Activated gamma-delta T cell treated with Interleukin-2 at 50 U/mL for 16 hours (primary cell): ENCODE measurements at regions not wholly inside any gene's neighbourhood (a gene's known extent, or its start where the extent isn't known, plus 50 kb on each side); places are given as distances from the start of the nearest gene placed in this dataset.

Experiments
- DNase-seq: peaks from one replicate; pipeline ENCODE4 v3.0.0-alpha.2; 2020

DNA sequence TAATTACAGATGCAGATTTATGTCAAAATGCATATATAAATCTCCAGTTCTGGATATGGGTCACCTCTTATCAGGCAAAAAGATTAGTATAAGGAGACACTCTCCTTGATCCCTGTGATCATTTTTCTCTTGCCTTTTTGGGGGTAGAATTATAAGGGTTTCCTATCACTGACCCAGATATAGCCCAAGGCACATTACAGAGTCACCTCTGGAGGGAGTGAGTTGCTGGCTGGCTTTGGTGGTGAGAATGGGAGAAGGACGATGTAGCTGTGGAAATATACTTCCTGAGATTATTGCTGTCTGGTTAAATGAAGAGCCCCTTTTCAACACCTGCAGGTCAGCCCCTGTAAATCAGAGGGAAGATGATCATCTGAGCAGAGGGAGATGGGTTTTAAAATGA, 418.7 kb downstream of the MTX2 start:
- DNase-seq = no peak

DNA sequence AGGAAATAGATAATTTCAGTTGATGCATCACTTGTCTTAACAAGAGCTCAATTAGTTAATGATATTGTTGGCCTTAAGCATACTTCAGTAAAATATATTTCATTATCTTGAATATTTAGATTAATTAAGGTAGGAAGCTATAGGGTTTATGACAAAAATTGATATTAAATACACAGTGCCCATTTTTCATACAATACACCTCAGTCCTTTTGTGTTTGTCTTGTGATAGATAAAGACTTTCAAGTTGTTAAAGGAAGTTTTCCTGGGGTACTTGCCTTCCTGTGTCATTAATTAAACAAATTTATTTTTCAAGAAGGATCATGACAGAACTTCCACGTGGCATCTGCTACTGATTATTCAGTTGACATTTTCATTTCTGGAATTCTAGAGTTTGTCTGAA, 420.5 kb downstream of the MTX2 start:
- no peak for DNase-seq

DNA sequence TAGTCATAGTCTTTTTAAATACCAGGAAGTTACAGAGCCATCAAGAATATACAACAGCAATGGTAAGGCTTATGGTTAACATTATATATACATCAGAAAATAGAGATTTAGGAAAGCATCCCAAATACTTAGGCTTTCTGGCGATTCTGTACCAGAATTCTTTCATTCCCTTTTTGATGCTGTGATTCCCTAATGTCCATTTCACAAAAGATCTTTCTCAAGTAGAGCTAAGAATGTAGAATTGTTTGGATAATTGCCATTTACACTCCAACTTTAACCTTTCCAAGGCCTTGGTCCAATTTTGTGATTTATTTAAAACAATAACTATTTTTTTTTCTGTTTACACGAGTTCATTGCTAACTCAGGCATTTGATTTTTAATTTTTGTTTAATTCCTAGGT, 422.2 kb downstream of the MTX2 start:
- DNase-seq = no peak

DNA sequence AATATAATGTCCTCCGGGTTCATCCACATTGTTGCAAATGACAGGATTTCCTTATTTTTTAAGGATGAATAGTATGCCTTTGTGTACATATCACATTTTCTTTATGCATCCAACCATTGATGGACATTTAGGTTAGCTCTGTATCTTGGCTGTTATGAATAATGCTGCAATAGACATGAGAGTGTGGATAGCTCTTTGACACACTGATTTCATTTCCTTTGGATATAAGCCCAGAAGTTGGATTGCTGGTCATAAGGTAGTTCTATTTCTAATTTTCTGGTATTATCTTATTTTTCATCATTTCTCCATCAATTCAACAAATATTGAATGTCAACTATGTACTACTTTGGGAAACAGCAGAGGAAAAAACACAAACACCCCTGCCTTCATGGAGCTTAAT, 423.3 kb downstream of the MTX2 start:
- no peak for DNase-seq

DNA sequence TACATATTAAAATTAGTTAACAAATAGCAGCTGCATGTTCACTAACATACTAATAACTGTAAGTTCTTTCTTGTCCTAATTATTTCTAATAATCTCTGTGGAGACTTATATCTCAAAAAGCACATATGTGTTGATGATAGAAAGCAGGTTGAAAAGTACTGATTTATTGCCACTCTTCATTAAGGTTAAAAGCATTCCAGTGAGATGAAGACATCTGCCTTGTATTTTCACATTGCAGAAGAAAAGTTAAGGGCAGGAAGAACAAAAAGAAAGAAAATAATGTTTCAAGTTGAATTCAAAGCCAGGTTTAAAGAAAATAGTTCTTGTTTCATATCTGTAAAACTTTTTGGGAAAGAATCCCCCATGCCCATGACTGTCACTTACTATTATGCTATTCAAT, 429.9 kb downstream of the MTX2 start:
- no peak for DNase-seq

DNA sequence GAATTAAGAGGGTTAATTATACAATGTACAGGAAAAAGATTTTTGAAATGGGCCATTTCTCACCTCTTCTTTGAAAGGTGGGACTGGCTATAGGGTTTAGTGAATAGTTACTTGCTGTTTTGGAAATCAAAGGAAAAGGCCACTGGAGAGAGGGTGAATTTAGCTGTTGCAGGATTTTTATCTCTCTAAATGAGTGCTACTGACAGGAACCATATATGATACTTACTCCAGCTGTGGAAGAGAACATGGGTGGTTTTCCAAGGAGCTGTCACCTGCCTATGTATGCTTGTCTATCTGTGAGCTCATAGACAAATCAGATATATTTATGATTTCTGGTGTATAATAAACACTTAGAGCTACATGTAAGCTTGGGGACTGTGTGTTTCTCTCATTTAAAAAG, 430.4 kb downstream of the MTX2 start:
- no peak for DNase-seq

DNA sequence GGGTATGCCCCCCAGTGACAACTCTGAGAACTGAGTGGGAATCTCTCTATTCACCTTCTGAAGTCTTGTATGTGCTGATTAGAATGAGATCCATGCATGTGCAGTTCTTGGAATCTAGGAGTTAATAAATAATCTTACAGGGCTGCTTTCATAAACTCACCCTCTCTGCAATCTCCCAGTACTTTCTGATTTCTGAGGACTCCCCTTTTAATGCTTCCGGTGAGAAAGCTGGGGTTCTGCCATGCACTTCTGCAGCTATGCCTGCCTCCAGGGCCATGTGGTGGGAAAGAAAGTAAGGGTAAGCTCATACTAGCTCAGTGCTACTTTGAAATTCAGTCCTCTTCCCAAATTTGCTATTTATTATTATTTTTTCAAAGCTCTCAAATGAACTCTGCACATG, 432.9 kb downstream of the MTX2 start:
- no peak for DNase-seq

DNA sequence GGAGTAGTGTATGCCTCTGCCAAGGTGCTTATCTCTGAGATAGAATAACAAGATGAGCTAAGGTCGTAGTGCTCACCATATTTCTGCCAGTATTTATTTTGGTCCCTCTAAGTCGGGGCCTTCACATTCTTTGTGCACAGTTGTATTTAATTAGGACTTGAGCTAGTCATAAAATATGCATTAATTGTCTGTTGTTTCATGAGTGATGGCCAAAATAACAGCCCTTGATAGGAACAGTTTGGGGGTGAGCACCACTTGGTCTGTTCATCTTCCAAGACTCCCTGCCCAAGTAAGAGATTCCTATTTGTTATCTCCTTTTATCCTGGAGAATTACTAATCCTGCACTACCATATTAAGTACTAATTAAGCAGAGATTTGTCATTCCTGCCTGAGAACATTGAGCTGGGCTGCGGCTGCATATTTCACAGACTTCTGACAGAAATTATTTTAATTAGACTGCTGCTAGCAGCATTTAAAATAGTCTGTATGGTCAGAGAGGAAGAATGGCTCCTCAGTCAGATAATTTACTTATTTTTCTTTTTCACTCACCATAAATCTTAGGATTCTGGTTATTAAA, 435.1 kb downstream of the MTX2 start:
- no peak for DNase-seq

DNA sequence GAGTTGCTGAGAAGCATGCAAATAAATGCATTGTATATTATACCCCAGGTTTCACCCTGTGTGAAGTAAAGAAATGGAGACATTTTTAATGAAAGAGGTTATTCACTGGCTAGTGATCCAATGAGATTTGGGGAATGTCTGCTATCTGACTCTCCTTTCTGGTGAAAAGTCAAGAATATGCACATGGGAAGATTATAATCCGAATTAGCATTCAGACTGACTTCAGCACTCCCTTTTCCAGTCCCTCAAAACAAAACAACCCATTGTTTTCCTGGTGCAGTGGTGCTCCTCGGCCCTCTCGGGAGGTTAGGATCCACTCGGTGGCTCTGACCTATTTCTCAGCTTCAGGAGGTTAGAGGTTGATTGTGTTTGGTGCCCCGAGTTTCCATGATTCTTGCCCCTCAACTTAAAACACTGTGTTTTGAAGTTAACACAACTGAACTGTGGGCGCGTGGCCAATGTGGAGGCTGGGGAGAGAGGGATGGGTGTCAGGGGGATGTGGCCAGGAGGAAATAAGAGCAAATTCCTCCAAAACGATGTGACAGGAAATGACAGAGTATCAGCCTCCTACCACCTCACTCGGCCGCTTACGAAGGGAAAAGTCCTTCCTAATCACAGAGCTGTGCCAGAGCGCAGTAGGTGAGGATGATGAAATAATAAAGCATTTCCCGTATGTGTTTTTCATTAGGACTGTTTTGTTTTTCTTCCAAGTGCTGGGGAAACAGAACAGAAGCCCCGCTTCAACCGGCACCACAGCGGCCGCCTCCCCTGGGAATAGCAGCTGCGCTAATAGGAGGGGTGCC, 440.1 kb downstream of the MTX2 start:
- DNase-seq = no peak

DNA sequence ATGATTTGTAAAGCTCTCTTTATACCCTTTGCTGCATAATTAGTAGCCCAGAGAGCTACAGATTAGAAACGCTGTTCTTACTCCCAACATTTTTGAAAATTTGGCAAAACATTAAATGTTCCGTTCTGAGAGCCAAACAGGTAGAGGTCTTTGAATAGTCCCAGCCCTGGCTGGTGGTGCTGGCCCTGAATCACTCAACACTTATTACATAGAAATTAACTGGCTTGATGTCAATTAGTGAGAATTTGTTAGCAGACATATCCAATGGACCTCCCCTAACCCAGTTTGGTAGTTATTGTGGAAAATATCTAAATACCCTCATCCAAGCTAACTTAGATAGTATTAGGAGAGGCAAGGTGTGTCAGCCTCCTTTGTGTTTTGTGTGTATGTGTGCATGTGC, 440.7 kb downstream of the MTX2 start:
- no peak for DNase-seq

DNA sequence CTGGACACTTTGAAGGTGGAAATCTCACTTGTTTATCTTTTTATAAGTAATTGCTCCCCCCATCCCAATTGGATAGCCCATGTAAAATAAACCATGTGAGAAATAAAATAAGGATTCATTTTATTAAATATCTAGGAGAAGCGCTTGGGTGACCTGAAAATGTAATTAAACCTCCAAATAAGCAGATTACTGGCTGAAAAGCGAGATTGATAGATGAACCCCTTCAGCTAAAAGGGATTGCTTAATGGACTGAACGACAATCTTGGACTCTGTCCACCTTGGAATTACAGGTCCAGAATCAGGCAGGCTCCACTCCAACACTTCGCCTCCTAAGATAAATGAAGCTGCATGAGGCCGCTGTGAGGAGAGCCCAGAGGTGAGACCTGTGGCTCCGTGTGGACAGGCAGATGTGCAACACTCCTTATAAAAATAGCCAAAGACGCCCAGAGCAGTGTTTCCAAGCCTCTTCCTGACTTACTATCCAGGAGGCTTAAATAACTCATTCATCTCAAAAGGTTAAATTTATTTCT, 441.5 kb downstream of the MTX2 start:
- no peak for DNase-seq

DNA sequence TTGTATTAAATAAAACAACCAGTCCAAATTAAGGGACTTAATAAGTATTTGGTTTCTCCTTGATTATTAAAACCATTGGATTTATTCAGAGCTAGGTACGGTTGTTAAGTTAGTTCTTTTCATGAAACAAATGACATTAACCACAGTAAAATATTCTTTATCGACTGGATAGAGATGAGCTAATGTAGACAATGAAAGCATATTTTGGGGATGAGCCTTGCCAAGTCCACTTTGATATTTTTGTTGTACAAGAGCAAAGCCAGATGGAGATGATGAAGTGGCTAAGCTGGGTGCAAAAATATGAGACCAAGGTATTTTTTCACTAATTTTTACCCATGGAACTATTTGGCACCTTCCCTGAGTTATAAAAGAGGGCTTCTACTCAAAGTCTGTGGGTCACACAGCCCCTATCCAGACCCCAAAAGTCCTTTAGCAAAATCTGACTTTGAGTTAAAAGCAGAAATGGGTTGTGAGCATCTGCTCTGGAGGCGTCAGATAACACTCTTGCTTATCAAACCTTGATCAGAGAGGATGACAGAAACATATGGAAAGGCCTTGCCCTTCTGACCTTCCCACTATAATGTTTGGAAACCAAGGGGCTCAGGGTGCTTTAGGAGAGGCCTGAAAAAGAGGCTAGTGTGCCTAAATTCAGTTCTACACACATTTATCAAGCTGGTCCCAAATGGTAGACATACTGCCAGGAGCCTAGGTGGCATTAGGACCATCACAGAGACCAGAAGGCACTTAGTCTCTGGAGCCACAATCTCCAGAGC, 456.8 kb downstream of the MTX2 start:
- no peak for DNase-seq

DNA sequence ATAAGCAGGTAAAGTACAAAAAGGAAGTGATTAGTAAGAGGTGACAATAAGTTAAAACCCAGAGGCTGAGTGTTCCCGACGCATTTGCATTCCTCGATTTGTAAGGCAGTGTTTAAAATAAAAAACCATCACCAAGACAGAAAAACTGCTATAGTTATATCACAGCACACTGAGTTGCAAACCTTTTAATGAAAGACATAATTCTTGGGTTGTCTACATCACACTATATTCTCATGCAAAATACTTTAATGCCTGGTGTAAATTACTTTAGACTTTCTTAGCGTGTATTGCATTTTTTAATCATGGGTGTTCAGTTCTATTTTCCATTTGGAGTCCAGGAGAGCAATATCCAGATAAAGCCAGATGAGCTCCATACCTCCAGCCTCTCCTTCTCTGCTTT, 458.5 kb downstream of the MTX2 start:
- DNase-seq = no peak

DNA sequence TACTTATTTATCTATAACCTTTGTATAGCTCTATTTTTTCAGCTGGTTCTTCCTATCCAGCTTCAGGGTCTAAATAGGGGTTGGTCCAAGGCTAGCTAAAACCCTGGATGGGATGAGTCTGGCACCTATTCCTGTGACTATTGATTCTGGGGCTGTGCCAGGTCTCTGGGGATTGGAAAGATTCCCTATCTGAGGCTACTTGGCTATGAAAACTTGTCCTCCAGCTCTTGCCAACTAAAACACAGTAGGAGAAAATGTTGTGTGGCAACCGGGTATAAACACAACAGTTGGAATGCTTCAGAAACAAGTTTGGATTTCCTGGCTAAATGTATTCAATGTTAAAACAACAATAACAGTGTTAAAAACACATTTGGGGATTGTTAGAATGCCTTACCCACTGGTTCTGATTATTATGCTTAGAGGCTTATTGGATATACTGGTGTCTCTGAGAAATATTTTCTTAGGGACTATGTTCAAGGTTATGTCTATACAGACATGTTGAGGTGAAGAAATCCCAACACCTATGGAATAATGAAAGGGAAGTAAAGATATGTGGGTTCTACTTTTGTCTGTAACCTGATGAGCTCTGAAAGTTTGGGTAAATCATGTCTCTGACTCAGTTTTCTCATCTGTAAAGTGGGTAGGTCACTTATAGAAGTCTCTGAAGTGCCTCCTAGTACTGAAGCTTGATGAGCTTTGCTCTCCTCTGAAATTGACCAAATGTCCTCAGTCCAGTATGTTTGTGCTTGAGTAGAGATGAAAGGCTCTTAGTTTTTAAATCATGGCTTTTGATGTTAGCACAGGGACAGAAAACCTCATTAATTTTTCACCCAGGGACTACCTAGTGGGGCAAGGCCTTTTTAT, 460.7 kb downstream of the MTX2 start:
- DNase-seq = no peak

DNA sequence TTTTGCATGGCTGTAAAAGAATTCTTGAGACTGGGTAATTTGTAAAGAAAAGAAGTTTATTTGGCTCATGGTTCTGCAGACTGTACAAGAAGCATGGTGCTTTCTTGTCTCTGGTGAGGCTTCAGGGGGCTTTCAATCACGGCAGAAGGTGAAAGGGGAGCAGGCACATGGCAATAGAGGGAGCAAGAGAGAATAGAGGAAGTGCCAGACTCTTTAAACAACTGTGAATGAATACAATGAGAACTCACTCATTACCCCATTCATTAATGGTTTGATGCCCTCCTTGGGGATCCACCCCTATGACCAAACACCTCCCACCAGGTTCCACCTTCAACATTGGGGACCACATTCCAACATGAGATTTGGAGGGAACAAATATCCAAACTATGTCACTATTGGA, 463.5 kb downstream of the MTX2 start:
- DNase-seq = no peak

DNA sequence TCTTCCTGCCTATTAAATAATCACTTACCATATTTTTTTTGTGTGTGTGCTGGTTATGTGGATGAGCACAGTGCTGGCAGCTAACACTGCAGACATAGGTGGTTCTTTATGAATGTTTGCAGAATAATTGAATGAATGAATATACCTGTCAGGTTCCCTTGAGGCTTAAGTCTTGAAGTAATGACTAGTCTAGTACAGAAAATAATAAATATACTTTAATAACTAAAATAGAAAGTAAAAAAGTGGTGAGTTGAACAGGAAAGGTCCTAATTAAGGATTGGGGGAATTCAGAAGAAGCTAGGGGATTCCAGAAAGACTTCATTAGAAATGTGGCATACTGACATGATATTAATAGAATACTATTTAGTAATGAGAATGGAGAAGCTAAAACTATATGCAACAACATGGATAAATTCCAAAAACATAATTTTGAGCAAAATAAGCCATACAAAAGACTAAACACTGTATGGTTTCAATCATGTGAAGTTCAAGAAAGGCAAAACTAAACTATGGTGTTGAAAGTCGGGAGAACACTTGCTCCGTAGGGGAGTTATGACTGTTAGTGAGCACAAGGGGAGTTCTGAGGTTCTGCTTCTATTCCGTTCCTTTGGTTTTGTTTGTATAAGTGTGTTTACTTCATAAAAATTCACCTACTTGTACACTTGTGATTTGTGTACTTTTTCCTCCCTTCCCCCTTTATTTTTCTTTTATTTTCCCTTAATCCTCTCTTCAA, 464.6 kb downstream of the MTX2 start:
- DNase-seq = no peak

DNA sequence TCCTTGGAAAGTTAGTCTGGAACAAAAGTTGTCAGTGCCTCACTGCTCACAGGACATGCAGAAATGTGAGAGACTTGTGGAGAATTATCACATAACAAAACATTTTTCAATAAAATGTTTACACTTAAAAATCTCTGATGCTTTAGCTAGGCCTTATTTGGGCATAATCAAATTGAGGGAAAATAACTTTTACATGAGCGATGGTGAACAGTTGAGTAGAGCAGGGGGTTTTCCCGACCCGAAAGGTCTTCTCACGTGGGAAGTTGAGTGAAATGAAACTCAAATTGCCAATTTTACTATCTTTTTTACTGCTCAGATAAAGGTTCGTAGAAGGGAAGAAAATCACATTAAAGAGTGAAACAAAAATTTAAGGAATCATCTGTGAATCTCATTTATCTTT, 465.6 kb downstream of the MTX2 start:
- DNase-seq = no peak

DNA sequence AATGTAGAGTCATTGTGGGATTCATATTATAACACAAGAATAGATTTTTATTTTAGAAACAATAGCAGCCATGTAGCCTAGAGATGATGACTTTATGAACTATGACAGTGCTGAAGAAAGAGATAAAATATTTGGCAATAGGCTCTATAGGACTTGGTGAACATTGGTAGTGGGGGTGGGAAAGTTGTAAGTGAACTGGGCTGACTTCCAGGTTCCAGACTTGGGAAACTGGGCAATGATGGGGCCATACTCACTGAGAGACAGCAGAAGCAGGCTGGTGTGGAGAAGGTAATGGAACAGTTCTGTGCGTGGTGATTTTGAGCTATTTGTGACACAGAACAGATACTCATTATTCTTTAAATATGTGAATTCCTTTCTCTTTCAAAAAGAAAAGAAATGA, 470.3 kb upstream of the HNRNPA3 start:
- no peak for DNase-seq

DNA sequence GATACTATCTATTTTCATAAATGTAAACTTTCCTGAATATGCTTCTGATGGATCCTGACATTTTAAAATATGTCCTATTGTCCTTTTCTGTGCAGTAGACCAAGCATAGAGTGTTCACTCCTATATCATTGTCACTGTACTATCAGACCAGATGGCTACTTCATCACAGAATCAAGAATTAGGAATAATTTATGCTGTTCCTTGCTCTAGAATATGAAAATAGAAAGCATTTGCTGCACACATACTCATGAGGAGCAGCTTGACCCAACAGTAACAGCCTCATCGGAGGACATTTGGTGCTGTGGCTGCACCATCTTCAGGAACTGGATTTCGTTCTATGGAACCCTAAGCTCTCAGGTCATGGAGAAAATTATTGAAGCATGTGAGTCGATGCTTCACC, 468.9 kb upstream of the HNRNPA3 start:
- DNase-seq = no peak

DNA sequence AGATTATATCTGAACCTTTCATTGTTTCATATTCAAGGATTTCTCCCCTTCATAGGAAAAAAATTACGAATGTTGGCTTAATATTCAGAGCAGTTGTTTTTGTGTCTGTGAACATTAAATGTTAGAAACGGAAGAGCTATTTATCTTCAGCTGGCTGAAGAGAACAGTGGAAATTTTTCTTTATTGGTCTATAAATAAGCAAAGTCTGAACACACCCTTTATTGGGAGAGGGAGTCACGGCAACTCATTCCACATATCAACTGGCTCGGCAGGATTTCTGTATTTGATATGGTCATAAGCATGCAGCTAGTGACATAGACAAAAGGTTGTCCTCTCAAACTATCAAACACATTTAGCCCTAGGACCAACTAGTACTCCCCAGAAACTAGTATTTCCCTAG, 468.4 kb upstream of the HNRNPA3 start:
- no peak for DNase-seq

DNA sequence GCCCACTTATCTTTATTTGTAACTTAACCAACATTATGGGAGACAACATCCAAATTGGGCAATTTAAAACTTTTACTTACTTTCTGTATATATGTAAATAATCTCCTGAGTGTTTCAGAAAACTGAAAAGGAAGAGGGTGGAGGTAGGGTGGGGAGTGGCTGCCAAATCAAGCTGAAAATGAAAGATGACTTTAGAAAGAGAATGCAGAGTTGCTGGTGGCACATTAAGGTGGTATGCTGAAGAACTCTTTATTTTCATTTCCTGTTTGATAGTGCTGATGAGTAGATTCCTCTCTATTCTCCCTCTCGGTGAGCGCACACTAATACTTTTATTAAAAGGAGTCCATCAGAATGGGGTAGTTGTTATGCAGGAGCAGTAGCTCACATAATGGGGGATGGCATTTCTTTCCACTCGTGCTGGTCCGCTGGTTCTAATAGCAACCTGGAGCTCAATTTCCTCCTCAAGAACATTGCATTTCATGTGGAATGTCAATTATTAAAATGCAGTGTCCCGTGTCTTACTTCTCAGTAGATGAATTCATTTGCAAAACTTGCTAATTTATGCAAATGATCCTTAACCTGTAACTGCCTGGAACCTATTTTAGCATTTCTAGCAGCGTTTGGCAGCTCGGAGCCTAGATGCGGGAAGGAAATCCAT, 466.9 kb upstream of the HNRNPA3 start:
- DNase-seq = no peak

DNA sequence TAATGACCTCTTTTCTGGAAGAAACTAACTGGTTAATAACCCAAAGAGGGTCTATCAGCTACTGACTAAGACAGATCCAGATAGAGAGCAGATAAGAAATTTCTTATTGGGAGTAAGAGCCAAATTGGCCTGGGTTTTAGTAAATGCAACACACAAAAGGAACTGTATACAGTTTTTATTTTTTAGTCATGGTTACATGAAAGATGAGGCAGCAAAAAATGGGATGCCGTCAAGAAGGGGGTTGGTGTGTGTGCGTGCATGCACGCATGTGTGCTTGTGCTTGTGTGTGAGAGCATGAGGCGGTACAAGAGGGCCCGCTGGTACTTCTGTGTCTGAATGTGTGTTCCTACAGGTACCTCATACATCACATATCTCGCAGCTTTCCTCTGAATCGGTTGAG, 466.2 kb upstream of the HNRNPA3 start:
- no peak for DNase-seq
